ENCODE measurements at regions not wholly inside any gene's neighbourhood (a gene's known extent, or its start where the extent isn't known, plus 50 kb on each side); places are given as distances from the start of the nearest gene placed in this dataset.

GRCh38 chr3:174700736-174701135 lies 158.4 kb upstream of the NAALADL2 start:
- TF ChIP-seq CTCF (IDR thresholded peaks at IDR 0.05; ENCODE audit: low read depth, low read length, missing control alignments): no peak
- in situ Hi-C loops (cut with HindIII; ENCODE audit: low sequenced_read_pairs): no loop called here
- no peak overlapping the region for H3K4me3 ChIP-seq (ENCODE audit: low read depth, low read length)

GRCh38 chr3:174710612-174711011 lies 148.5 kb upstream of the NAALADL2 start:
- H3K4me3 ChIP-seq (ENCODE audit: low read depth, low read length): no peak overlapping the region
- peak; percentile 23 for DNase-seq (ENCODE audit: low read depth)
- in situ Hi-C loops (cut with HindIII; ENCODE audit: low sequenced_read_pairs): no loop called here
- no peak for TF ChIP-seq CTCF (IDR thresholded peaks at IDR 0.05; ENCODE audit: low read depth, low read length, missing control alignments)

More at GRCh38 chr3:174700736-174701135, 158.4 kb upstream of the NAALADL2 start:
- no peak for DNase-seq (ENCODE audit: low read depth)

DNA sequence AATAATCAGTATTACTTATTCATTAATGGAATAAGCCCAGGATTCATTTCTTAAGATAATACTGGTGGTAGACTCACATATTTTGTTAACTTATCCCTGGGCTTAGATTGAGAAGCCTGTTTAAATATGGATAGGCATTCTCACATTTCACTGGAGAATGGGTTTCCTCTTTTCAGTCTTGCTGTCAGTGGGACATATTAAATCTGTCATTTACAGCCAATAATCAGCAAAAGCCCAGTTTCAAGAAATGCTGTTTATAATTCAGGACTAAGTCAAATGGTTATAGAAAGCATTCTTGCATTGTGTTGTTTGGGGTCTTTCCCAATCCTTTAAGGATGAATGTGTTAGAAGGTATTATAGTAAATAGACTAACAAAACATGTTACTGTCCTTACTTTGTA lies 143.7 kb upstream of the NAALADL2 start:
- TF ChIP-seq CTCF (IDR thresholded peaks at IDR 0.05; ENCODE audit: low read depth, low read length, missing control alignments): no peak
- no peak for DNase-seq (ENCODE audit: low read depth)
- in situ Hi-C loops (cut with HindIII; ENCODE audit: low sequenced_read_pairs): no loop called here
- no peak overlapping the region for H3K4me3 ChIP-seq (ENCODE audit: low read depth, low read length)

DNA sequence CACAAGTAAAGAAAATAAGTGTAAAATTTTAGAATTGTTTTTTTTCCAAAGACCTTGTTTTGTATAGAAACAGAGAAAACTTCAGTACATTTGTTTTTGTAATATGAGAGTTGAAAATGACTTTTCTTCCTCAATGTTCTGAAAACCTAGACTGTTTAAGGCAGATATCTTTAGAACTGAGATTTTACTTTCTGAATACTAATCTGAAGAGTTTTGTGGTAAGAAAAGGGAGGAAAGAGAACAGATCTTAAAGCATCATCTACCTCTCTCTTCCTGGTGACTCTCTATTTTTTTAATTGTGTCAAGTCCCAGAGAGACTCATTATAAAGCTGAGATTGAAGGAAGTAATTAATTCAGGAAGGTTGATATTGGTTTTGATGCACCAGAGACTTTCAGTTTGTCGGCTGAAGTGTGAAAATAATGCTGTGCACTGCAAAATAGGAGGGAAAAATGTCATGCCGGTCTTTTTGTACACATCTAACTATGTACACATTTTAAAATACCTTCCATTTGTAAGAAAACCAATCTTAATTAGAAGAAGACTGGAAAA lies 142.1 kb upstream of the NAALADL2 start:
- in situ Hi-C loops (cut with HindIII; ENCODE audit: low sequenced_read_pairs): no loop called here
- H3K4me3 ChIP-seq (ENCODE audit: low read depth, low read length): no peak overlapping the region
- no peak for DNase-seq (ENCODE audit: low read depth)
- no peak for TF ChIP-seq CTCF (IDR thresholded peaks at IDR 0.05; ENCODE audit: low read depth, low read length, missing control alignments)

DNA sequence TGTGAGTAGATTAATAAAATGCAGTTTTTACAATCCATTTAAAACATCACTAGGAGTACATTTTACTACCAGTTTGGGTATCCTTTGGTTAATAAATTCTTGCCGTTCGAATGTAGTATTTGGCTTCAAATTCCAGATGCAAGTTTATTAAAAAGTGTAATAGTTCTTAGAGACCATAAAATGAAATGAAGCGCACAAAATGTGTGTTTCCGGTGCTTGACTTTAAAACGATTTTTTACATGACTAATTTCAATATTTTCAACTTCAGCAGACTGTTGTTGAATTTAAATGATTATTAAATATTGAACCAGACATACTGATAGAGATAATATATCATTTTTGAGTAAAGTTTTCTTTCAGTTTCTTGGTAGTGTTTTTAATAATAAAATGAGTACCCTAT lies 138.4 kb upstream of the NAALADL2 start:
- no peak for TF ChIP-seq CTCF (IDR thresholded peaks at IDR 0.05; ENCODE audit: low read depth, low read length, missing control alignments)
- no peak for DNase-seq (ENCODE audit: low read depth)
- in situ Hi-C loops (cut with HindIII; ENCODE audit: low sequenced_read_pairs): no loop called here
- no peak overlapping the region for H3K4me3 ChIP-seq (ENCODE audit: low read depth, low read length)

- in situ Hi-C loops (cut with HindIII; ENCODE audit: low sequenced_read_pairs): no loop called here
These were observed 133.8 kb upstream of the NAALADL2 start for GRCh38 chr3:174725303-174725702.

More at GRCh38 chr3:174725303-174725702, 133.8 kb upstream of the NAALADL2 start:
- TF ChIP-seq CTCF (IDR thresholded peaks at IDR 0.05; ENCODE audit: low read depth, low read length, missing control alignments): no peak
- H3K4me3 ChIP-seq (ENCODE audit: low read depth, low read length): no peak overlapping the region
- DNase-seq (ENCODE audit: low read depth): no peak

All from astrocyte of the cerebellum (primary cell).